Liver (tissue), 8 donors: ENCODE measurements at regions not wholly inside any gene's neighbourhood (a gene's known extent, or its start where the extent isn't known, plus 50 kb on each side); places are given as distances from the start of the nearest gene placed in this dataset.

Experiments used
- DNase-seq: peaks from one replicate; pipeline ENCODE4 v3.0.0-alpha.2; 2017; ENCODE audit warnings: low spot score
- H3K27ac ChIP-seq, 2 donors: one replicate each; pipeline ENCODE4 v1.7.0; 2013; ENCODE audit warnings: inconsistent platforms in 2 of 2, low read length in 2 of 2, control low read depth in 1 of 2, low read depth in 1 of 2, mild to moderate bottlenecking in 1 of 2
- H3K27me3 ChIP-seq, 4 donors: one replicate each; pipeline versions ENCODE4 v1.6.1 to v1.7.0; 2013; ENCODE audit warnings: low read length in 3 of 4, inconsistent platforms in 1 of 4, mild to moderate bottlenecking in 1 of 4, moderate library complexity in 1 of 4; ENCODE audit not compliant: control insufficient read depth in 4 of 4, insufficient read depth in 4 of 4
- H3K36me3 ChIP-seq, 4 donors: one replicate each; pipeline versions ENCODE4 v1.6.1 to v1.7.0; 2013; ENCODE audit warnings: low read length in 3 of 4, mild to moderate bottlenecking in 3 of 4, low read depth in 1 of 4, moderate library complexity in 1 of 4; ENCODE audit not compliant: control insufficient read depth in 4 of 4, insufficient read depth in 3 of 4
- H3K4me1 ChIP-seq, 4 donors: one replicate each; pipeline versions ENCODE4 v1.6.1 to v1.7.0; 2013; ENCODE audit warnings: low read length in 3 of 4, mild to moderate bottlenecking in 3 of 4, moderate library complexity in 1 of 4; ENCODE audit not compliant: control insufficient read depth in 4 of 4, insufficient read depth in 4 of 4
- H3K4me3 ChIP-seq, 3 donors: one replicate each; pipeline versions ENCODE4 v1.6.1 to v1.7.0; 2013; ENCODE audit warnings: low read length in 3 of 3, control low read depth in 1 of 3, low read depth in 1 of 3, mild to moderate bottlenecking in 1 of 3
- H3K9ac ChIP-seq, 2 donors: one replicate each; pipeline ENCODE4 v1.7.0; 2013; ENCODE audit warnings: low read length in 2 of 2, mild to moderate bottlenecking in 2 of 2, moderate library complexity in 2 of 2, control low read depth in 1 of 2, low read depth in 1 of 2
- H3K9me3 ChIP-seq, 4 donors: one replicate each; pipeline versions ENCODE4 v1.6.1 to v1.7.0; 2013; ENCODE audit warnings: low read length in 3 of 4; ENCODE audit not compliant: control insufficient read depth in 4 of 4
- CTCF ChIP-seq: fragments of 150-350 bp; IDR thresholded peaks from 2 replicates; pipeline ENCODE4 v1.5.1; 2017; ENCODE audit warnings: improper control_type of control experiment, low read depth, low read length; ENCODE audit not compliant: missing input control
- EGR1 ChIP-seq, 2 donors: IDR thresholded peaks; 2 replicates each; pipeline ENCODE4 v1.6.1; 2016 to 2018; ENCODE audit warnings: antibody characterized with exemption in 2 of 2, low read depth in 2 of 2
- FOXA1 ChIP-seq: IDR thresholded peaks from 2 replicates; pipeline ENCODE4 v1.6.1; 2016; ENCODE audit warnings: antibody characterized with exemption
- FOXA2 ChIP-seq: IDR thresholded peaks from 2 replicates; pipeline ENCODE4 v1.6.1; 2016; ENCODE audit warnings: antibody characterized with exemption
- GABPA ChIP-seq, 2 donors: IDR thresholded peaks in 1 of 2; conservative IDR thresholded peaks in 1 of 2; 2 replicates each; pipeline ENCODE4 v1.6.1; 2016; ENCODE audit warnings: antibody characterized with exemption in 2 of 2, mild to moderate bottlenecking in 1 of 2, moderate library complexity in 1 of 2
- HNF4A ChIP-seq, 2 donors: conservative IDR thresholded peaks; 2 replicates each; pipeline ENCODE4 v1.6.1; 2016; ENCODE audit warnings: antibody characterized with exemption in 2 of 2, mild to moderate bottlenecking in 2 of 2
- HNF4G ChIP-seq: IDR thresholded peaks from 2 replicates; pipeline ENCODE4 v1.6.1; 2016; ENCODE audit warnings: antibody characterized with exemption
- JUND ChIP-seq, 2 donors: IDR thresholded peaks; 2 replicates each; pipeline ENCODE4 v1.6.1; 2016; ENCODE audit warnings: antibody characterized with exemption in 2 of 2
- NR2F2 ChIP-seq: IDR thresholded peaks from 2 replicates; pipeline ENCODE4 v1.6.1; 2016; ENCODE audit warnings: antibody characterized with exemption
- RAD21 ChIP-seq, 2 donors: IDR thresholded peaks; 2 replicates each; pipeline ENCODE4 v1.6.1; 2016; ENCODE audit warnings: antibody characterized with exemption in 2 of 2, mild to moderate bottlenecking in 2 of 2
- REST ChIP-seq: IDR thresholded peaks from 2 replicates; pipeline ENCODE4 v1.6.1; 2016; ENCODE audit warnings: antibody characterized with exemption, mild to moderate bottlenecking
- RXRA ChIP-seq, 2 donors: IDR thresholded peaks; 2 replicates each; pipeline ENCODE4 v1.6.1; 2017 to 2018; ENCODE audit warnings: antibody characterized with exemption in 2 of 2, mild to moderate bottlenecking in 1 of 2
- TAF1 ChIP-seq: conservative IDR thresholded peaks from 2 replicates; pipeline ENCODE4 v1.6.1; 2016; ENCODE audit warnings: antibody characterized with exemption, mild to moderate bottlenecking
- YY1 ChIP-seq: IDR thresholded peaks from 2 replicates; pipeline ENCODE4 v1.6.1; 2016; ENCODE audit warnings: antibody characterized with exemption, mild to moderate bottlenecking
- ZBTB33 ChIP-seq: IDR thresholded peaks from 2 replicates; pipeline ENCODE4 v1.6.1; 2016; ENCODE audit warnings: antibody characterized with exemption
- WGBS: extraction: QIAGEN DNeasy Blood & Tissue Kit; methylation state at CpG from one replicate; pipeline ENCODE4 v1.1.7; 2013; 5-methylcytosine and 5-hydroxymethylcytosine counted together
- TF ChIP-seq, protein P1 (sequence below): IDR thresholded peaks from 2 replicates; pipeline ENCODE4 v1.6.1; 2016; ENCODE audit warnings: antibody characterized with exemption
- donor health status: healthy.
- donor health status: healthy.
- donor health status: healthy.
- donor health status: healthy.
- donor health status: healthy.

DNA sequence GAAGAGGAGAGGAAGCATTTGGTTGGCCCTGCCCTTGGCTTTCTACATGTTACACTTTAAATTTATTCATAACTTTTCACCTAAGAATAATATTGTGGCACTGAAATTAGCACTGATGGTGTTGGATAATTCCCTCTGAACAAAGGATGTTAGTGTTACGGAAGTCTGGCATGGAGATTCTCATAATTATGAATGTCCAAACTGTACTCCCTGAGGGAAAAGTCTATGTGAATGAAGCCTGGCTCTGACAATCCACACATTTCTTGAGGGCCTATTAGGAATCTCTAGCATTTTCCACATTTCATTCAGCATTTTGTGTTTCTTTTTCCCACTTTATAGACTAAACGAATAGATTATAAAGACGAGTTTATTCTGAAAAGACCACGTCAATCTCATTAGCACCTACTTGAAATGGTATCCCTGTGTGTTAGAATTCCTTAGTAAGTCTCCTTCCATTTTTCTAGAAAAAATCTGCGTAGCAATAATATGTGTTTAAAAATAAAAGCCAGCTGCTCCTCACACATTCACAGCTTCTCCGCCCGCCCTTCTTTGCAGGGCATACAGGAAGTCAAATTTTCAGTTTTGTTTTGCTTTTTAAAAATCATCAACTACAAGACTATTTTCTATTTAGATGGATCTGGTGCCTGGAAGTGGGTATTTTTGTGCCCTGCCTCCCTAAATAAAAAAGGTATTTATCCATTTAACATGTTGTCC, 131.8 kb upstream of the PALS2 start:
- no peak for TF ChIP-seq GABPA (IDR thresholded peaks at IDR 0.05 in 1 of 2, conservative IDR thresholded peaks at IDR 0.05 in 1 of 2)
- TF ChIP-seq ZBTB33 = no peak
- TF ChIP-seq HNF4G = no peak
- Histone ChIP-seq H3K4me3 (no peak overlapping the region), H3K9me3 (no peaks in the 10 kb centered on the region), H3K9ac (no peak overlapping the region), H3K4me1 (peaks cover 0 to 3% (median 1%) of the 10 kb centered on the region in 4 donors), H3K27ac (no peak overlapping the region), H3K27me3 (no peaks in the 10 kb centered on the region), H3K36me3 (no peaks in the 10 kb centered on the region)
- no peak for DNase-seq
- WGBS = 82% methylated on average over 7 of the region's 7 CpGs

DNA sequence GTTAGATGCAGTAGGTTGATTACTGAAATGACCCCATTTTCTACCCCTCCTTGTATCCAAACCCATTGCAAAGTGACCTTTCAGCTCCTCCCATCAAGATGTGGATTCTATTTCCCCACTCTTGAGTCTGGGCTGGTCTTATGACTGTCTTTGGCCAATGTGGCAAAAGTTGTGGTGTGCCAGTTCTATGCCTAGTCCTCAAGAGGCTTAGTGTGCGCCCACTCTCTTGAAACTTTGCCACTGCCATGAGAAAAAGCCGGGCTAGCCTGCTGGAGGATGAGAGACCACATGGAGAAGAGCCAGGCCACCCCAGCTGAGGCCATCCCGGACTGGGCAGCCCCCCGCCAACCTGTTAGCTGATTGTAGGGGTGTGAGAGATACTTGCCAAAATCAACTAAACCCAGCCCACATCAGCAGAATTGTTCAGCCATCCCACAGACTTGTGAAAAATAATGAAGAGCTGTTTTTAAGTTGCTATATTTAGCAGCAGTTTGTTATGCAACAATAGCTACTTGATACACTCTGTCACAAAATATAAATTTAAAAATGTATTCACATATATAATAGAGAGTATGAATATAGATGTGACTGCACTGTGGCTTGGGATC, 131.0 kb upstream of the PALS2 start:
- no peaks in the 10 kb centered on the region for H3K9me3 ChIP-seq
- H3K9ac ChIP-seq = no peak overlapping the region
- no peak overlapping the region for H3K27ac ChIP-seq
- no peak overlapping the region for H3K4me3 ChIP-seq
- 89% methylated on average over 4 of the region's 4 CpGs for WGBS
- no peak for DNase-seq
- no peaks in the 10 kb centered on the region for H3K27me3 ChIP-seq
- no peaks in the 10 kb centered on the region for H3K4me1 ChIP-seq
- no peak for TF ChIP-seq TAF1
- no peak for TF ChIP-seq GABPA (IDR thresholded peaks at IDR 0.05 in 1 of 2, conservative IDR thresholded peaks at IDR 0.05 in 1 of 2)
- no peak for TF ChIP-seq FOXA1
- no peak for TF ChIP-seq ZBTB33
- TF ChIP-seq REST = no peak
- no peak for TF ChIP-seq FOXA2
- TF ChIP-seq, protein P1, sequence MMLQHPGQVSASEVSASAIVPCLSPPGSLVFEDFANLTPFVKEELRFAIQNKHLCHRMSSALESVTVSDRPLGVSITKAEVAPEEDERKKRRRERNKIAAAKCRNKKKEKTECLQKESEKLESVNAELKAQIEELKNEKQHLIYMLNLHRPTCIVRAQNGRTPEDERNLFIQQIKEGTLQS = no peak
- TF ChIP-seq RAD21 (IDR thresholded peaks at IDR 0.05) = no peak
- TF ChIP-seq JUND (IDR thresholded peaks at IDR 0.05) = no peak
- no peak for TF ChIP-seq CTCF
- TF ChIP-seq EGR1 (IDR thresholded peaks at IDR 0.05; ENCODE audit: low read depth in 2 of 2) = no peak
- no peak for TF ChIP-seq NR2F2
- no peak for TF ChIP-seq YY1
- TF ChIP-seq HNF4A (conservative IDR thresholded peaks at IDR 0.05) = no peak
- TF ChIP-seq RXRA (IDR thresholded peaks at IDR 0.05) = no peak
- H3K36me3 ChIP-seq = no peaks in the 10 kb centered on the region
